8988T (cell line): ENCODE measurements at regions not wholly inside any gene's neighbourhood (a gene's known extent, or its start where the extent isn't known, plus 50 kb on each side); places are given as distances from the start of the nearest gene placed in this dataset.

Experiments
- DNase-seq: peaks from one replicate; pipeline ENCODE4 v3.0.0; 2011

DNA sequence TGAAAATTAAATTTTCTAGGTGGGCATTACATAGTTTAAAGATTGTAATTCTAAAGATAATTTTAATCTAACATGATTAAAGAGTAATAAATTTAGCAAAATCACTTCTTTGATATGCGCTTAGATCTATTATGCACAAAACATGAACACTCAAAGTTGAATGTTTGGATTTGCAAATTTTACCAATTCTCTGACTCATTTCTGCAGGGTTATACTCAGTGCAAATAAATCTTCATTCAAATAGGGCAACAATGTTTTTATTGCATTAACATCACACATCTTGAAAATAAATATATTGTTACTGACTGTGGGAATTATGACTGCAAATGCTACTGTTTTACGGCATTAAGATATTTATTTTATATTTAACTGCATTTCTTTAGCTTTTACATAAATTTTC is 110.7 kb downstream of the OGFRL1 start:
- DNase-seq = no peak

DNA sequence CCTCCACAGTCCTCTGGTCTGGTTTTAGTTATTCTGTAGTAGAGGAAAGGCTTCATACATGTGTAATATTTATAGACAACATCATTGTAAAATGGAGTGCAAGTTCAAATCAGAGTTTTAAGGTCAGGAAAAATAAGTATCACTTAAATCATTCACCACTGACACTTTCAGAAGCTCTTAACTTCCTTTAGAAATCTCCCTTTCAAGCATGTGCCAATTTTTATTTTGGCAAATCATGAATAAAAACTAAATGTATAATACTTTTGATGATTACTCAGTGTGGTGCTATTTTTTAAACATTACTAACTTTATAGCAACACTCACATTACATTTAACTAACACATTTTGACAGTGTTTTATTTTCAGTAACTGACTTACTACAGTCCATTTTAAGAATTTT is 112.2 kb downstream of the OGFRL1 start:
- DNase-seq = no peak

DNA sequence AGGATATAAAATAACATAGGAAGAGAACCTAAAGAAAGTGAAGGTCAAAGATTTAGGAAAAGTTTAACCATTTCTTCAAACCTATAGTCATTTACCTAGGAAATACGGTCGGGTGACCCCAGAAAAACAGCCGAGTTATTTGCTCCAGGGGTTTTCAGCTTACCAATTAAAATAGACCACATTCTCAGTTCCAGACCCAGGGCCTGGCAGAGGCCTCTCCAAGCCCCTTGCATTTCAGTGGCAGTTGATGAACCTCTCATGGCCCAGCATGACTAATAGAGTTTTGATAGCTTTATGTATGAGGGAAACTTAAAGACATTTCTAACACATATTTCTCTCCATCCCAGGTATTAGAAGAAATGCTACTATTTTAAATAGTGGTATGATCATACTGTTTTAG is 113.5 kb downstream of the OGFRL1 start:
- DNase-seq = no peak

DNA sequence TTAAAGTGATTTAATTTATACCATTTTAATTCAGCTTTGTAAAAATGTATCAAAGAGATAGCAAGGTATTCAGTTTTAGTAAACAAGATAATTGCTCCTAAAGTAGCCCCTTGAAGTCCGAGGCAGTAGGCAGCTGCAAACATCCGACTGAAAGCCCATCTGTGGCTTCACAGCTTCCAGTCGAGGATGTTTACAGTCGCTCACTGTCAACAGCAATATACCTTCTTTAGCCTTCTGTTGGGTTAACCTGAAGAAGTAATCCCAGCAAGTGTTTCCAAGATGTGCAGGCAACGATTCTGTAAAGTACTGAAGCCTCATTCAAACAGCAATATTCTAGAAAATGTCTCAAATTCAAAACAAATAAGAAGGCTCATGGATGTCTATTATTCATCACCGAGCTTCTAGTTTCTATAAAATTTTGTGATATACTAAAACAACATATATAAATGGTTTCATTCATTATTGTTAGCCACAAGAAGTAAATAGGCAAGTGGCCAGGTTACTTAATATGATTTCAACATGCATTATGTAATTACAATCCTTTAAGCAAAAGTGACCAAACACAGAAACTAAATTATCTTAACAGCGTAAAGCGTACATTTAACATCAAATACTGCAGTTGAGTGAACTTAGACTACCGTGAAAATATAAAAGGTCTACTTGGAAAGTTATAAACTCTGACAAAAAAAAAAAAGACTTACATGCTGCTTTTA is 115.0 kb downstream of the OGFRL1 start:
- no peak for DNase-seq

DNA sequence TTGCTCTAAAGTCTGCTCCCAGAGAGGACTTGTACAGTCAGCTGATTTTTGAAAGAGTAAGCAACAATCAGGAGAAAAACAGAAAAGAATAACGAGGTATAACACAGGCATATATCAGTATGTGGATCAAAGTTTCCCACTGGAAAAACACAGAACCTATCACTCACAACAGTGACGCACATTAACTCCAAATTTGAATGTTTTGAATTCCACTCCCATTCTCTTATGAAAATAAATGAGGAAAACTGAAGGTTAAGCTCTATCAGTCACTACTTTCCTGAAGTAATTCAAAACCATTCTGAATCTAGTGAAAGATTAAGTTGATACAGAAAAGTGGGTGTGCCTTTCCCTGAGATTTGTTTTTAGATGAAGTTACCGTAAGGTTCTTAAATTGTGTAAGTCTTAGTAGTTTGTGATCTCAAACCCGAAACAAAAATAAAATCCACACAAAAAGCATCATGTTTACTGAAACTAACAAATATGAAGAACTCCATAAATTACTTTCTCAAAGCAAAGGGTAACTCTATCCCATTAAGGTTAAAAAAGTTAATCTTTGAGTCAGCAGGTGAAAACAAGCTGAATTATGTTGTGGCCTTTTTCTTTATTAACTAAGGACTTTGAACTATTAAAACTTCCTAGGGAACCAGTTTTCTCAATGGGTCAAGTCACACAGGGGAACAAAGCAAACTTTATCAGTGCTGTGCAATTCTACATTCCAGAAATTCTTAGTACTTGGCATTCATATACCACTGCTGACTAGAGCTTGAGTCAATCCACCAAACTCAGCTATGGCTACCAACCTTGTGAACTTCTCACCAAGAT is 115.7 kb downstream of the OGFRL1 start:
- no peak for DNase-seq

DNA sequence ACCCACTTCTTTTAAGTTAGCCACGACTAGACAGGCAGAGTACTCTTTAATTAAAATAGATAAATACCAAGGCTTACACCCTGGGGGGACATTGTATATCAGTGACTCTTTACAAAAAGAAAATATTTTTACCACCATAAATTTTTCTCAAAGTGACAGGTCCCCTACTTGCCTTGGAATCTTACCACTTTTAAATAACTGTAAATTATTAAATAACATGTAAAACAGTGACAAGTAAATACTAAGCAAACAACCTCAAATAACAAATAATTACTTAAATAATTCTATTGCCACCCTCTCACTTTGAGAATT is 116.3 kb downstream of the OGFRL1 start:
- no peak for DNase-seq

DNA sequence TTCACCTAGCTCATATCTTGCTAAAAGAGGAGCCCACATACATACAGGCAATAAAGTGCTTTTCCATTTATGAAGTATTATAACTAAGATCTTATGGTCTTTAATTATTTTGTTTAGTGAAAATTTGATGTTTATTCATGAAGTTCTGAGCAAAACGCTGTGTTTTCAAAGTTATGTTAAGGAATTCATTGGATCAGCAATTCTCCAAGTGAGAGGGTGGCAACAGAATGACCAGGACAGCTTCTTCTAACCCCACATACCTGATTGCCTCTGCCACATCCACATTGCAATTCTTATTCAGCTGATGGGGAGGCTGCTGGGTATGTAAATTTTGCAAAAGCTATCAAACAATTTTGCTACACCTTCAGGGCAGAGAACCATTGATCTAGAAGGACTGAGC is 116.8 kb downstream of the OGFRL1 start:
- no peak for DNase-seq

DNA sequence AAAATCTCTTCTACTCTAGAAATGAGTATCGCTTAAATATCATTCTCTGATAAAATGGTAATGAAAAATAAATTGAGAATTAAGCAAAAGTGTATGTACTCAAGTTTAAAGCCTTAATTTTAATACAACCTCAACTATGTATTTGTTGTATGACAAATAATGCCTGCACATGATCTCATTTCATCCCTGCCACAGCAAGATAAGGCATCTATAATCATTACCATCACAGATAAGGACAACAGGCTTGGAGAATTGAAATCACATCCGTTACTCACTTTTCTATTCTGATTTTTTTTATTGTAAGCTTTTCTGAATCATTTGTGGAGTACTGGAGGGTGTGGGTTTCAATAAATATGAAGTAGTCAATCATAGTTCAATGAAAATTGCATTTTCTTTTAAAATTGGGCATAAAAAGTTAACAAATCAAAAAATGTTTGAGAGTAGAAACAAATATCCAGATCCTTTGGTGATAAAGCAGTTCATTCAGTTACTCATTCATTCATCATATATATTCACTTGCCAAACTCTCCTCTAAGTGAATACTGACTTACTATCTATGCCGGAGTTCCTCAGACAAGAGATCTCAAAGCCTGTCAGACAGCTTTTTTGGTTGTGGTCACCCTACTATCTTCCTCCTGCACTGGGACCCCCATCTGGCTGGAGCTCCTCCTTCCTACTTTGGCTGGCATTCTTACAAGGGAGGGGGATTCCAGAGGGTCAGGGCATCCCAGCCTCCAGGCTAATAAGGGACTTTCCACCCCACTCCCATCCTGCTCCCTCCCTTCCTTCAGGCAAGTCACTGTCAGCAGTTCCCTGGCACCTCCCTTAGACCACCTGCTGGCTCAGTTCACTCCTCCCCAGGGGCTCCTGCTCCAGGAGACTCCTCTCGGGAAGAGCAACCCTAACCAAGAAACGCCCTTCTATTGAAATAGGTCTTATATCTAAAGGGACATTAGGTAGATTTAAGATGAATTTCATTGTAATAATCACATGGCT is 118.6 kb downstream of the OGFRL1 start:
- no peak for DNase-seq

DNA sequence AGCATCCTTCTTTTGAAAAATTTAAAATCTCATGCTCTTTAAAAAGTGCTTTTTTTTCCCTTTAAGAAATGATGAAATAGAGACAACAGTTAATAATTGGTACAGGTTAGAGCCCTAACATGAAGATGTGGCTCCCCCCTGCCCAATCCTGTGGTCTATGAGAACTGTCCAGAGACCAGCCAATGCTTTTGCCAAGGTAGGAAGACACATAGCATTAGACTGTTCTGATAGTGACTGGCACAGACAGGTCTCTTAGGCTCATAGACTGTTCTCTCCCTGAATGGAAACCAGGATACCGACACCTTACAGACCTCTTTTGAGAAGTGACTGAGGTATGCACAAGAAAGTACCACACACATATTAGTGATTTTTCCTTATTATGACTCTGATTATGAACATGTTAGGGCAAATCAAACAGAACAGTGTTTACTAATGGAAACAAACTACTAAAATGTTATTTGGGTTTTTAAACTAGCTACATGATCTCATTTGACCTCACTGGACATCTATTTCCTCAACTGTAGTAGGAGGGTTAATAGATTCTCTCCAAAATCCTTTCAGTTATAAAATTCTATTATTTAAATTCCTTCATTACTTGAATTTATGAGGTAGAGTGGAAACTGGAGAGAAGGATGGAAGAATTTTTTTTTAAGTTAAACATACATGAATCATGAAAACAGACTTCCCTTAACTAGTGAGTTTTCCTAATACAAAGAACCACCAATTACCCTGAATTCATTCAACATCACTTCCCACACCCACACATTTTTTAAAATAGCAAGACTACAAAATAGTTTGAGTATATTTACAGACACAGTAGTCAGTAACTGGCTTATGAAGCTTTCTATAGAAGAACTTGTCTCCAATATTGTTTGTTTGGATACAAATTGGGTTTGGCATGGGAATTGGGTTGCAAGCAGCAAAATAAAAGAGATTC is 120.4 kb downstream of the OGFRL1 start:
- DNase-seq = no peak

DNA sequence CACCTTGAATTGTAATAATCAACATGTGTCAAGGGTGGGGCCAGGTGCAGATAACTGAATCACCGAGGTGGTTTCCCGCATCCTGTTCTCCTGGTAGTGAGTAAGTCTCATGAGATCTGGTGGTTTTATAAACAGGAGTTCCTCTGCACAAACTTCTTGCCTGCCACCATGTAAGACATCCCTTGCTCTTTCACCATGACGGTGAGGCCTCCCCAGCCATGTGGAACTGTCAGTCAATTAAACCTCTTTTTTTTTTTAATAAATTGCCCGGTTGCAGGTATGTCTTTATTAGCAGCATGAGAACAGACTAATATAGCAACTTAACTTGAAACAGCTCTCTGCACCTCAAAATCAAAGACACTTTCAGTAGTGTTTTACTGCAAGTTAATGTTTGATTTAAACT is 121.6 kb downstream of the OGFRL1 start:
- DNase-seq = no peak

DNA sequence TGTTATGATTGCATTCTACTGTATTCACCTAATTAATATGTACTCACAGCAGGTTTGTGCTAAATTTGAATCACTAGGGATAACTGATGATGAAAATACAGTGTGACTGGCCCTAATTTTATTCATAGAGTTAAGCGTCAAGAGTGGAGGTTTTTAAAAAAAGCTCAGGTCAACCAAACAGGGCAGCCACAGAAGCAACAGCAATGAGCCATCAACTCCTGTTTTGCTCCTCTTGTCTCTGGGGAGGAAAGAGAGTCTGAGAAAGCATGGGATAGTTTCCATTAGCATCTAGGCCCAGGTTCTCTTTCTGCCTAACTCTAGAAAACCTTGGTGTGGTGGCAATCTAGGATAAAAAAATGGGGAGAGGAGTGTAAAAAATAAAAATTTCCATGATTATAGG is 122.1 kb downstream of the OGFRL1 start:
- DNase-seq = no peak

DNA sequence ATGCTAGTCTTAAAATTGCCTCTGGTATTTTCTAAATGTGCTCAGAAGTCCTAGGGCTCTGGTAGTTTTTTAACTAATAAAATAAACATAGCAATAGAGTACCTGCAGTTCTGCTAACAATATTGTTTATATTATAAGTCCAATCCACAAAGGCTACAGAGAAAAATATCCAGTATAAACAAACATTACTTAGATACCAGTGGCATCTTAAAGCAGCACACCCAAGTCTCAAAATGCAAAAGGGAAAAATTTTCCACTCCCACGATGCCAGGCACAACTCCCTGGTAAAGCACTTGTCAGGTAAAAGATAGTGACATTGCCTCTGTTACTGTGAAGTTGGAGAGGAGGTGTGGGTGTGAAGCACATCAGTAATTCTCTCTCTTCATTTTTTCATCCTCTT is 123.3 kb downstream of the OGFRL1 start:
- DNase-seq = no peak

DNA sequence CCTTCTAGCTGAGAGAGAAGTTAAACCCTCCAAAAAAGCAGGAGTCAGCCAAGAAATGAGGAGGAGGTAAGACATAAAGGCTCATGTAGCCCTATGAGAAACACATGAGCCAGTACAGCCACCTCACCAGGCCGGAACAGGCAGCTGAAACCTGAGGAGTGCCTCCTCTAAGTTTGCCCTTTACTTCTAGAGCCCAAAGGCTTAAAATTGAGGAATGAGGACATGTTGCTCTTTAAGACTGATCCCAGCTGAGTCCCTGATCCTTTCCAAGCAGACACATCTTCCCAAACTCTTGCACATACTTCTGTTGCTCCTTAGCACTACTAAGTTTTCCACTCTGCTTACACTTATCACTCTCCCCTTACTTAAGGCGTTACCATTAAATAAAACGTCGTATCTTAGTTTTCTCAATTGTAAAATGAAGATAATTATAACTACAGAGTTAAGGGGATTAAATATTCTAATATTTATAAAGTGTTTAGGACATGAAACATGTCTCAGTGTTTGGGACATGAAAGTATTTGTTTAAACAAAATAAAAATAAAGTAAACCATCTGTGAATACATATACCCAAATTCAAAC is 124.0 kb downstream of the OGFRL1 start:
- DNase-seq = no peak

DNA sequence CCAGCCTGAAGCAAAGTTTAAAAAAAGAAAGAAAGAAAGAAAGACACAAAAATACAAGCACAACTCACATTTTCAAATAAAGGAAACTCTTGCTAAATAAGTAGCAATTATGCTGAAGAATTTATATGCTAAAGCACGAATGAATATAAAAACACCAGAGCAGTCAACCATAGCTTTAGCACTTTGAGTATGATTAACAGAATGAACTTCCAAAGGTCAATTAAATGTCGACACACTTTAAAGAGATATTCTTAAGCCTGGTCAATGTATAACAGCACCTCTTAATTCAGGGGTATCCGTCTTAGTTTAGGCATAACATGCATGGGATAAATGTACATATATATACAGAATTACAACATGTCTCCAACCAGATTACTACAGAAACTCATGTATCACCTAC is 125.9 kb downstream of the OGFRL1 start:
- DNase-seq = no peak

DNA sequence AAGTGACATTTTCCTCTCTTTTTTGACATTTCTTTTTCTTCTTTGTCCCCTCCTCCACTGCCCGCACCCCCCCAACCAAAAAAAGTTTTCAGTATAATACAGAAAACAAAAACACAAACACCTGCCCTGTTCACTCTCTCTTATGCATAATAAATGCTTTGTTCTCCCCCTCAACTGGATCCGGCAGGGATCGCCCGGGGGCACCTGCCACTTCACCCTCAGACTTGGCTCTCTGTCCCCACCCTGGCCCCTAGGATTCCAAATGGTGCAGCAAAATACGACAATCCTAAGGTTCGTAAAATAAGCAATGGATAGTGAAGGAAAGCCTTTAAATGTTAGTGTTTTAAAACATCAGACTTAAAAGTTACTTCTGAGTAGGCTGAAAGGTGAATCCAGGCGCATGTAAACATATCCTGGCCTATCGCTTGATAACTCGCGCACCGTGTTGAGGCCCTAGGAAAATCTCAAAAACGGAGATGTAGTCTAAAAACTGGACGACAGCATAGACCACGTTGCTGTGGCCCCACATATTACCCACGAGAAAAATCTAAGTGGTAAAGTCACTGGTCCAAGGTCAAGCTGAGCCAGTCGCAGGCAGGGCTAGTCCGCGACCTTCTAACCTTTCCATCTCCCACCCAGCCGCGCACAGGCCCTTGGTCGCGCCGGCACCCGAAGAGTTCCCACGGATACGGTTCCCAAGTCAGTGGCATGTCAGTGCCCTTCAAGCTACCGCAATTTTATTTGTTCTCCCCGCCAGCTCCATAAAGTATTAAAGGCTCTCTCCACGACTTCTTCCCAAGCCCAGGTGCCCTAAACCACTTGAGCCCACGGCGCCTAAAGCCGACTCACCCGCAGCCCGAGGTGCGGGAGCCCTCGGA is 130.8 kb downstream of the OGFRL1 start:
- DNase-seq = no peak

DNA sequence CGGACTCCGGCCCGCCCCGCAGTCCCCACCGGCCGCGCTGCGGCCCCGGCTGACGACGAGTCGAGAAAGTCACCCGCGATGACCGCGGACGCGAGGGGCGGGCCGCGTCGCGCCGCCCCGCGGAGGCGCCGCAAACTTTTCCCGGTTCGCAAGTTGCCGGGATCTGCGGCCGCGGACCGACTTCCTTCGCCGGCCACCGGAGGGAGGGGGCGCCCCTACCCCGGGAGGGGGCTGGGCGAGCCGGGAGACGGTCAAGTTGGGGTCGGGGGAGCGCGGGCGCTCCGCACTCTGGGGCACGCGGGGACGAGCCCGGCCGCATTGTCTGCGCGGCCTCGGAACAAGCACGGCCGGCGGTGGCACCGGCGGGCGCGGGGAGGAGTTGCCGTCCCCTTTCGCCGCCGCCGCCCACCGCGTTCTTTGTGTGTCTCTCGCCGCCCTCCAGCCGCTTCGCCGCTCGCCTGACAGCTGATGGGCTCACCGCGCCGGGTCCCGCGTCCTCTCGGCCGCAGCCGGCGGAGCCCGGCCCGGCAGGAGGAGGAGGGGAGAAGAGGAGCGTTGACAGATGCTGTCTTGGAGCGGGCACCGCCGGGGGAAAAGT is 131.6 kb downstream of the OGFRL1 start:
- no peak for DNase-seq

DNA sequence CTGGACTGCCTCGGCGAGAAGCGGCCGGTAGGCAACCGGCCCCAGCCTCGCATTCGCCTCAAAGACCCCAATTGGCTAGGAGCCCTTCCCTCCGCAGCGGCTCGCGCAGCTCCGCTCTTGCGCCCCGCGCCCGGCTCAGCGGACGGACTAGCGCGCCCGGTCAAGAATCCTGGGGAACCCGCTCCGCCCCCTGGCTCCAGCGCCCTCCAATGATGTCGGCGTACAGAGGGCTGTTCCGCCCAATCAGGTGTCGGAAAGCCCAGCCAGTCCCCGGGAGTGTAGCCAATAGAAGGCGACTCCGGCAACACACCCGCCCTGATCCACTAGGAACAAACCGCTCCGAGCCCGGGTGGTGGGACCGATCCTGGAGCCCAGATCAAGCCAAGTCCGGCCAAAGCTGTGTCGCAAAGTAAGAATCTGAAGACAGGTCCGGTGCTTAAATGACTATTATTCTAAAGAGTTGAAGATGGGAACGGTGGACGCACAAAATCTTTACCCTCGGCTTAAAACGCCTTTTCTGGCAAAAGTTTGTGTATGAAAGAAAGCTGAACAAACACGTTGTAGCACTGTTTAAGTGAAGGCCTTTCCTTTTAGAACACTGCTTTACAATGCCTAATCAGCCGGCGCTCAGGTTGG is 132.2 kb downstream of the OGFRL1 start:
- peak; percentile 57 for DNase-seq

DNA sequence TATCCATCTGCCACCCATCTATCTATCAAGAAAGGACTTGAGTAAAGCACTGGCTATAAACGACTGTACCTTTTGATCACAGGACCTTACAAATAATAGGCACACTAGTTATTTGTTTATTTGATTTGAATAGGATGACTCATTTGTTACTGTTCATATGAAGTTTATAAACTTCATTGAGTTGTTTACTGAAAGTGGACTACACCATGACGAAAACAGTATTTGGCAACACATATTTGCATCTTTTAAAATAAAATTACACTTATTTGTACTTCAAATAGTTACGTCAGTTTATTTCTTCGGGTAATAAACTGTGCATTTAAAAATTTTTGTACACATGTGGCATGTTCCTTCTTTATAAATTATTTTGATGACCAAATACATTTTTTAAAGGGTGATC is 133.0 kb downstream of the OGFRL1 start:
- DNase-seq = no peak

DNA sequence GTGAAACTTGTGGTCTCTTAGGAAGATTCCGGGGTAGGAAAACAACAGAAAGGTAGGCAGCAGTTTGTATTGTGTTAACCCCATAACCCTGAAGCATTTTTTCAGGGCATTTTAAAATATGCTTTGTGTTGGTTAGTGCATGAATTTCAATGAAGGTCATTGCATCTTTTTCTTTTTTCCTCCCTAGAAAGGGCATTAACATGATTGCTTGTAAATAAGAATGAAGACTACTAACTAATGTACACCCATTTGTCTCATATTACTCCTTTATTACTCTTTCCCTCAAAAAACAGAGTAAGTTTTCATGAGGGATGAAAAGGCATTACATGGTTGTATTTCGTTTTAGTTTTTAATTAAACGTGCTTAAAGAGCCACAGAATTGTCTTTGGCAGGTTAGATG is 141.4 kb downstream of the OGFRL1 start:
- no peak for DNase-seq

DNA sequence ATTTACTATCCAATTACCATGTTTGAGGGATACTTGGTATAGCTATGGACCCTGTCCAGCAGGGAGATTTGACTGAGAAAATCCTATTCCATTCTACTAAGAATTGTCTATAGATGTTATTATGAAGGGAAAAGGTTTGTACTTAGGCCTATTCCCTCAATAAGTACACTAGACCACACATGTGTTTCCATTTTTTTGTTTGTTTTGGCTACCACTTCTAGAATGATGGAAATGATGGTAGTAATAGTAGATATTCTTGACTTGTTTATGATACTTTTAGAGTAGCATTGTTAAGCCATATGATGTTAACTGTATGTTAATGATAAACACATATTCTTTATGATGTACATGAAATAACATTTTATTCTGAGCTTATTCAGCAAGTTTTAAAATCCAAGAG is 144.8 kb downstream of the OGFRL1 start:
- no peak for DNase-seq
